HG03175 (cell line): ENCODE measurements at regions not wholly inside any gene's neighbourhood (a gene's known extent, or its start where the extent isn't known, plus 50 kb on each side); places are given as distances from the start of the nearest gene placed in this dataset.

Source experiments
- ATAC-seq: cut with Tn5 transposase; IDR thresholded peaks from one replicate; pipeline ENCODE4 v1.9.1; 2021; ENCODE audit warnings: mild to moderate bottlenecking, moderate library complexity; ENCODE audit not compliant: unreplicated experiment

- peak; percentile 46 for ATAC-seq
Observed at GRCh38 chr4:112889619-112890527, 159.6 kb upstream of the ANK2 start.

GRCh38 chr4:112894480-112894879 is 155.0 kb upstream of the ANK2 start:
- ATAC-seq: no peak

GRCh38 chr4:112894951-112895350 is 154.5 kb upstream of the ANK2 start:
- ATAC-seq: no peak

- peak; percentile 55 for ATAC-seq
Observed at GRCh38 chr4:112895811-112896608, 153.4 kb upstream of the ANK2 start.

- no peak for ATAC-seq
Observed at GRCh38 chr4:112896609-112897190, 152.8 kb upstream of the ANK2 start.

- ATAC-seq: no peak
Observed at GRCh38 chr4:112897543-112897942, 151.9 kb upstream of the ANK2 start.

- ATAC-seq: no peak
Observed at GRCh38 chr4:112898357-112899141, 150.9 kb upstream of the ANK2 start.

GRCh38 chr4:112900416-112900815 is 149.0 kb upstream of the ANK2 start:
- ATAC-seq: no peak

GRCh38 chr4:112901962-112902411 is 147.5 kb upstream of the ANK2 start:
- no peak for ATAC-seq

GRCh38 chr4:112905728-112906127 is 143.7 kb upstream of the ANK2 start:
- ATAC-seq: no peak

GRCh38 chr4:112908511-112908910 is 140.9 kb upstream of the ANK2 start:
- no peak for ATAC-seq

GRCh38 chr4:112910109-112910736 is 139.2 kb upstream of the ANK2 start:
- peak; percentile 44 for ATAC-seq

- no peak for ATAC-seq
Observed at GRCh38 chr4:112916868-112917267, 132.6 kb upstream of the ANK2 start.

- no peak for ATAC-seq
Observed at GRCh38 chr4:112923516-112923915, 125.9 kb upstream of the ANK2 start.

- no peak for ATAC-seq
Observed at GRCh38 chr4:112926819-112927218, 122.6 kb upstream of the ANK2 start.

- ATAC-seq: no peak
Observed at GRCh38 chr4:112927544-112927943, 121.9 kb upstream of the ANK2 start.

- no peak for ATAC-seq
Observed at GRCh38 chr4:112931001-112931400, 118.5 kb upstream of the ANK2 start.

GRCh38 chr4:112933790-112934189 is 115.7 kb upstream of the ANK2 start:
- no peak for ATAC-seq

- peak; percentile 66 for ATAC-seq
Observed at GRCh38 chr4:112938461-112939058, 110.9 kb upstream of the ANK2 start.

- no peak for ATAC-seq
Observed at GRCh38 chr4:112939901-112940300, 109.6 kb upstream of the ANK2 start.
